ENCODE measurements at regions not wholly inside any gene's neighbourhood (a gene's known extent, or its start where the extent isn't known, plus 50 kb on each side); places are given as distances from the start of the nearest gene placed in this dataset.

GRCh38 chr5:165913059-165913458 is 2378.4 kb upstream of the WWC1 start:
- H3K4me2 ChIP-seq (replicated peaks; ENCODE audit: extremely low read depth, low read length, poor library complexity, severe bottlenecking): no peak overlapping the region
- no peak overlapping the region for H3K27ac ChIP-seq (ENCODE audit: low read depth in 1 of 2, low read length in 2 of 2)
- no peaks in the 10 kb centered on the region for H3K79me2 ChIP-seq (ENCODE audit: insufficient read depth, low read length)
- Mint-ChIP-seq H3K9me3 (peaks cover 2 to 17% (median 11%) of the 10 kb centered on the region in 7 donors), H3K4me1 (no peaks in the 10 kb centered on the region), H3K27me3 (ENCODE audit: low read depth in 3 of 3) (no peaks in the 10 kb centered on the region), H3K27ac (no peak overlapping the region), H3K36me3 (no peaks in the 10 kb centered on the region), H3K4me3 (no peak overlapping the region)
- no peaks in the 10 kb centered on the region for H4K20me1 ChIP-seq (ENCODE audit: insufficient read depth, low read length)
- intact Hi-C loops (cut with micrococcal nuclease): no loop called here
- no peak overlapping the region for H3K9ac ChIP-seq (ENCODE audit: insufficient read depth, low read length, poor library complexity, severe bottlenecking)
- no peaks in the 10 kb centered on the region for H3K36me3 ChIP-seq (replicated peaks in 1 of 2; ENCODE audit: control insufficient read depth in 1 of 2, insufficient read depth in 2 of 2, low read length in 2 of 2)
- H3K4me3 ChIP-seq (replicated peaks in 1 of 3; ENCODE audit: low read depth in 2 of 3, low read length in 3 of 3): no peak overlapping the region
- no peak for TF ChIP-seq CTCF (IDR thresholded peaks at IDR 0.05)
- no peak overlapping the region for H2AFZ ChIP-seq (ENCODE audit: insufficient read depth, low read depth, low read length, poor library complexity, severe bottlenecking)
- no CpG with 5 or more reads among the region's 2 CpGs for WGBS (ENCODE audit: insufficient coverage)
- no peak for DNase-seq
- no peaks in the 10 kb centered on the region for H3K4me1 ChIP-seq (ENCODE audit: control insufficient read depth in 1 of 2, insufficient read depth in 2 of 2, low read length in 2 of 2)
- H3K9me3 ChIP-seq (replicated peaks in 1 of 2; ENCODE audit: control insufficient read depth in 1 of 2, insufficient read depth in 1 of 2, low read length in 2 of 2): peaks cover 16 to 23% of the 10 kb centered on the region in 2 donors
- no peaks in the 10 kb centered on the region for H3K27me3 ChIP-seq (ENCODE audit: control insufficient read depth in 2 of 2, insufficient read depth in 2 of 2, low read length in 2 of 2)

- intact Hi-C loops (cut with micrococcal nuclease): no loop called here
- Histone ChIP-seq H3K9me3 (replicated peaks in 1 of 2; ENCODE audit: control insufficient read depth in 1 of 2, insufficient read depth in 1 of 2, low read length in 2 of 2) (peaks cover 6 to 13% of the 10 kb centered on the region in 2 donors), H3K4me3 (replicated peaks in 1 of 3; ENCODE audit: low read depth in 2 of 3, low read length in 3 of 3) (no peak overlapping the region), H3K9ac (ENCODE audit: insufficient read depth, low read length, poor library complexity, severe bottlenecking) (no peak overlapping the region), H2AFZ (ENCODE audit: insufficient read depth, low read depth, low read length, poor library complexity, severe bottlenecking) (no peak overlapping the region), H3K79me2 (ENCODE audit: insufficient read depth, low read length) (no peaks in the 10 kb centered on the region), H3K4me2 (replicated peaks; ENCODE audit: extremely low read depth, low read length, poor library complexity, severe bottlenecking) (no peak overlapping the region), H3K27me3 (ENCODE audit: control insufficient read depth in 2 of 2, insufficient read depth in 2 of 2, low read length in 2 of 2) (no peaks in the 10 kb centered on the region), H4K20me1 (ENCODE audit: insufficient read depth, low read length) (no peaks in the 10 kb centered on the region), H3K36me3 (replicated peaks in 1 of 2; ENCODE audit: control insufficient read depth in 1 of 2, insufficient read depth in 2 of 2, low read length in 2 of 2) (no peaks in the 10 kb centered on the region), H3K4me1 (ENCODE audit: control insufficient read depth in 1 of 2, insufficient read depth in 2 of 2, low read length in 2 of 2) (no peaks in the 10 kb centered on the region), H3K27ac (ENCODE audit: low read depth in 1 of 2, low read length in 2 of 2) (no peak overlapping the region)
- peaks cover 0 to 15% (median 6%) of the 10 kb centered on the region in 7 donors for H3K9me3 Mint-ChIP-seq
- DNase-seq: no peak
- H3K4me3 Mint-ChIP-seq: no peak overlapping the region
- no peaks in the 10 kb centered on the region for H3K27me3 Mint-ChIP-seq (ENCODE audit: low read depth in 3 of 3)
- no peak overlapping the region for H3K27ac Mint-ChIP-seq
- WGBS (ENCODE audit: insufficient coverage): 81% methylated on average over 4 of the region's 6 CpGs
- no peaks in the 10 kb centered on the region for H3K4me1 Mint-ChIP-seq
- no peak for TF ChIP-seq CTCF (IDR thresholded peaks at IDR 0.05)
- H3K36me3 Mint-ChIP-seq: no peaks in the 10 kb centered on the region
These were observed 2377.0 kb upstream of the WWC1 start for GRCh38 chr5:165914456-165914855.

All from CD14-positive monocyte (primary cell).